ENCODE measurements at regions not wholly inside any gene's neighbourhood (a gene's known extent, or its start where the extent isn't known, plus 50 kb on each side); places are given as distances from the start of the nearest gene placed in this dataset.

DNA sequence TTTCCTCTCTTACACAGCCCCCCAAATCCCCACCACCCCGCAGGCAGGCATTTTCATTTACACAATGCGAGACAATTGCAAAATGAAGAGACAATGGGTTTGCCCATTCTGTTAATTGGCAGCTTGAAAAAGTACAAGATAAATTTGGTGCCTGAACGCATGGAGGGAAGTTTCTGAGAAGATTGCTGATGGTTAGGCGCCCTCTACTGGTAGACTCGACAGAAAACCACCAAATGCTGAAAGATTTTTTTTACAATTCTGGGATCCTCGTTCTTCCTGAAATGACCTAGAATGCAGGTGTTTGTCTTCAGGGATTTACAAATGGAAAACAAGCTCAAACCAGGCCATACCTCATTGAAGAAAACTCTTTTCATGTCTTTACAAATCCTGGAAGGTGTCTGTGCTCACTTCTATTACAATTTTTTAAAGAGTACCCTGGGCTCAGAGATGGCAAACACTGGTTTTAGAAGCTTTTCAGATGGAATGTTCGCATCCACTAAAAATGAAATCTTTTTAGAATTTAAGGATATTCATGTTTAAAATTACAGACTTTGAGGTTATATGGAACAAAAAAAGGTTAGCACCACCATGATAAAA, 338.5 kb downstream of the PMP22 start:
- TF ChIP-seq POLR2A (IDR thresholded peaks at IDR 0.05; ENCODE audit: low read depth), result no peak
- TF ChIP-seq, protein P1, sequence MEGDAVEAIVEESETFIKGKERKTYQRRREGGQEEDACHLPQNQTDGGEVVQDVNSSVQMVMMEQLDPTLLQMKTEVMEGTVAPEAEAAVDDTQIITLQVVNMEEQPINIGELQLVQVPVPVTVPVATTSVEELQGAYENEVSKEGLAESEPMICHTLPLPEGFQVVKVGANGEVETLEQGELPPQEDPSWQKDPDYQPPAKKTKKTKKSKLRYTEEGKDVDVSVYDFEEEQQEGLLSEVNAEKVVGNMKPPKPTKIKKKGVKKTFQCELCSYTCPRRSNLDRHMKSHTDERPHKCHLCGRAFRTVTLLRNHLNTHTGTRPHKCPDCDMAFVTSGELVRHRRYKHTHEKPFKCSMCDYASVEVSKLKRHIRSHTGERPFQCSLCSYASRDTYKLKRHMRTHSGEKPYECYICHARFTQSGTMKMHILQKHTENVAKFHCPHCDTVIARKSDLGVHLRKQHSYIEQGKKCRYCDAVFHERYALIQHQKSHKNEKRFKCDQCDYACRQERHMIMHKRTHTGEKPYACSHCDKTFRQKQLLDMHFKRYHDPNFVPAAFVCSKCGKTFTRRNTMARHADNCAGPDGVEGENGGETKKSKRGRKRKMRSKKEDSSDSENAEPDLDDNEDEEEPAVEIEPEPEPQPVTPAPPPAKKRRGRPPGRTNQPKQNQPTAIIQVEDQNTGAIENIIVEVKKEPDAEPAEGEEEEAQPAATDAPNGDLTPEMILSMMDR (IDR thresholded peaks at IDR 0.05), result peak; percentile 66 to 74 (median 73)

All from esophagus muscularis mucosa (tissue), 3 donors.